ENCODE measurements at regions not wholly inside any gene's neighbourhood (a gene's known extent, or its start where the extent isn't known, plus 50 kb on each side); places are given as distances from the start of the nearest gene placed in this dataset.

DNA sequence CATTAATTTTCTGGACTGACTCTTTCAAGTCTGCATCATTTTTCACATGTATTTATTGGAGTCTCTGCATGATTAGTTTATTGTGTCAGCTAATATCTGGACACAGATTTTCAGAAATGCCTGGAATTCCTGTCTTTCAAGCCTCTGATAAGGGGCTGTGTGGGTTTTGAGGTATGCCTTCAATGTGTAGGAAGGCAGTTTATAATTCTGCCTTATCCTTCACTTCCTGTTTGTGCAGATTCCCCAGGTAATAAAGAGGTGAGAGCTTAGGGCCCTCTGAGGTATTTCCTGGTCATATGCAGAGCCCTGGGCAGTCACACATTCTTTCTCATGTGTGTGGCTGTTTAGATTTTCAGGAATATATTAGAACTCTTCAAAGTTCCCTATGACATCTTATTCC lies 79.4 kb upstream of the PRKCQ start:
- TF ChIP-seq CTCF (IDR thresholded peaks at IDR 0.05; ENCODE audit: low read depth, low read length, missing control alignments): no peak
- DNase-seq (ENCODE audit: low read depth): no peak

DNA sequence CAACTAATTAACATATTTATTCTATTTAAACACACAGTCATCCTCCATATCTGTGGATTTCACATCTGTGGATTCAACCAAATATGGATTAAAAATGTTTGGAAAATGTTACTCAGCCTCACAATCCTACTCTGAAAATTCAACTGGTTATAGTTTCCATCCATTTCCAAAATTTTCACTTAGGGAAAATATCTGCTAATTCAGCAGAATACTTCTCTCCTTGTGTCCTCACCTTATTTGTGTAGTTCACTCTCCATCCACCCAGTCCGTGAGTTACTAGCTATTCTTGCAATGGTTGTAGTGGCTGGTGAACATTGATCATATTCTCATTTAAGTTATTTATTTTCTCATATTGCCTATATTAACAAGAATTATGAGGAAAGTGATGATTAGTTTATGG lies 77.6 kb upstream of the PRKCQ start:
- no peak for TF ChIP-seq CTCF (IDR thresholded peaks at IDR 0.05; ENCODE audit: low read depth, low read length, missing control alignments)
- no peak overlapping the region for H3K4me3 ChIP-seq (ENCODE audit: low read depth, low read length)
- no peak for DNase-seq (ENCODE audit: low read depth)

More for the DNA sequence above, 79.4 kb upstream of the PRKCQ start:
- no peak overlapping the region for H3K4me3 ChIP-seq (ENCODE audit: low read depth, low read length)

DNA sequence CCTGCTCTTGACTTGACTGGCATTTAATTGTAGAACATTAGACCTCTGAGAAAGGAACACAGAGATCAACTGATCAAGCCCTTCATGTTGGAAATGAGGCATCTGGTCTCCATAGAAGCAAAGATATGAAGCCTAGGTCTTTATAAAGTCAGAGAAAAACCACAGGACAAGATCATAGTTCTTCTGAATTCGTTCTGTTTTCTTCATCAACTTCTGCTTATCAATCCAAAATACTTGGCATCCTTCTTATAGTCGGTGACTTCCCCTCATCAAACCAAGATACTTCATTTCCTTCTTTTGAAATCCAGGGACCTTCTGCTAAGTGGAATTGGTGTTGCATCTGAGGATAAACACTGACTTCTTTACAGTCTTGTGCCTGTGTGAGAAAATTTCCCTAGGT lies 77.1 kb upstream of the PRKCQ start:
- DNase-seq (ENCODE audit: low read depth): no peak
- no peak for TF ChIP-seq CTCF (IDR thresholded peaks at IDR 0.05; ENCODE audit: low read depth, low read length, missing control alignments)
- no peak overlapping the region for H3K4me3 ChIP-seq (ENCODE audit: low read depth, low read length)

- TF ChIP-seq CTCF (IDR thresholded peaks at IDR 0.05; ENCODE audit: low read depth, low read length, missing control alignments): no peak
- no peak overlapping the region for H3K4me3 ChIP-seq (ENCODE audit: low read depth, low read length)
- DNase-seq (ENCODE audit: low read depth): no peak
Observed at GRCh38 chr10:6654571-6654970, 74.5 kb upstream of the PRKCQ start.

DNA sequence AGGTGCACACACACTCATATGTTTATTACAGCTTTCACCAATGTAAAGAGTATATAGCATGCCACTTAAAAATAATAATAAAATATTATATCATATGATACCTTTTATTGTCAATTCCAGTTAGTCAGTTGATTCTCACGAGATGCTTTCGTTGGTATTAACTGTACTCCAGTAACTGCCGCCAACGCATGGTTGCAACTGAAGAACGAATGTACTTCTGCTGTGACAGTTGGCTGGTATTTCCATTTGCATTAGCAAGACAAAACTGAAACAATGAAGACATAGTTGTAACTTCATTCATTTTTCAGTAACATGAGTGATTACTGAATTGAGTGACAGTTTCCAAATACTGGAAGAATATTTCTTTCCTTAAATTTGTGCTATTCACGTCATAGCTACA lies 70.5 kb upstream of the PRKCQ start:
- no peak overlapping the region for H3K4me3 ChIP-seq (ENCODE audit: low read depth, low read length)
- no peak for TF ChIP-seq CTCF (IDR thresholded peaks at IDR 0.05; ENCODE audit: low read depth, low read length, missing control alignments)
- DNase-seq (ENCODE audit: low read depth): no peak

GRCh38 chr10:6649903-6650302 lies 69.8 kb upstream of the PRKCQ start:
- no peak for DNase-seq (ENCODE audit: low read depth)
- no peak overlapping the region for H3K4me3 ChIP-seq (ENCODE audit: low read depth, low read length)
- no peak for TF ChIP-seq CTCF (IDR thresholded peaks at IDR 0.05; ENCODE audit: low read depth, low read length, missing control alignments)

DNA sequence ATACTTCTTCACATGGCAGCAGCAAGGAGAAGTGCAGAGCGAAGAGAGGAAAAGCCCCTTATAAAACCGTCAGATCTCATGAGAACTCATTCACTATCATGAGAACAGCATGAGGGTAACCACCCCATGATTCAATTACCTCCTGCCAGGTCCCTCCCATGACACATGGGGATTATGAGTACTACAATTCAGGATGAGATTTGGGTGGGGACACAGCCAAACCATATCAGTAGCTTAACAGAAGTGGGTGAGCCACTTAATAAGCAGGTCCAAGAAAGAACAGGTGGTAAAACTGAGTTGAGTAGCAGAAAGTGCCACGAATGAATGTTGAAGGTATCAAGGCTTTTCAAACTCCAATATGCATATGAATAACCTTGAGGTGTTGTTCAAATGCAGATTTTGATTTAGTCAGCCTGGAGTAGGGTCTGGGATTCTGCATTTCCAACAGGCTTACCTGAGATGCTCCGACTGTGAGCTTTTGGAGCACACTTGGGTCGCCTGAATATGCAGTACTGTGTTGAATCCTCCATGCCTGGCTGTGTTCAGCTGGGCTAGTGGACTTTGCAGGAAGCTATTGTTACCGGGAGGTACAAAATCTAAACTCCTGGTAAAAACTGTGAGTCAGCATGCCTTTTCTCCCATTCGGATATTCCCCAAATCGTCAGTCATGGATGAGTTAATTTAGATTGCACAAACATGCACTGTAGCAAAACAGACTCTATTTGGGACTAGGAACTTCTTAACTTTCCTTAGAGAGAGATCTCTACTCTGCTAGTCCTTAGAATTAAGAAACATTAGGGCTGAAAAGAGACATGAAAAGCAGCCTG lies 69.0 kb upstream of the PRKCQ start:
- no peak for TF ChIP-seq CTCF (IDR thresholded peaks at IDR 0.05; ENCODE audit: low read depth, low read length, missing control alignments)
- no peak overlapping the region for H3K4me3 ChIP-seq (ENCODE audit: low read depth, low read length)
- DNase-seq (ENCODE audit: low read depth): no peak

All from GM12864 (cell line).